ENCODE measurements at regions not wholly inside any gene's neighbourhood (a gene's known extent, or its start where the extent isn't known, plus 50 kb on each side); places are given as distances from the start of the nearest gene placed in this dataset.

- TF ChIP-seq, protein P1, sequence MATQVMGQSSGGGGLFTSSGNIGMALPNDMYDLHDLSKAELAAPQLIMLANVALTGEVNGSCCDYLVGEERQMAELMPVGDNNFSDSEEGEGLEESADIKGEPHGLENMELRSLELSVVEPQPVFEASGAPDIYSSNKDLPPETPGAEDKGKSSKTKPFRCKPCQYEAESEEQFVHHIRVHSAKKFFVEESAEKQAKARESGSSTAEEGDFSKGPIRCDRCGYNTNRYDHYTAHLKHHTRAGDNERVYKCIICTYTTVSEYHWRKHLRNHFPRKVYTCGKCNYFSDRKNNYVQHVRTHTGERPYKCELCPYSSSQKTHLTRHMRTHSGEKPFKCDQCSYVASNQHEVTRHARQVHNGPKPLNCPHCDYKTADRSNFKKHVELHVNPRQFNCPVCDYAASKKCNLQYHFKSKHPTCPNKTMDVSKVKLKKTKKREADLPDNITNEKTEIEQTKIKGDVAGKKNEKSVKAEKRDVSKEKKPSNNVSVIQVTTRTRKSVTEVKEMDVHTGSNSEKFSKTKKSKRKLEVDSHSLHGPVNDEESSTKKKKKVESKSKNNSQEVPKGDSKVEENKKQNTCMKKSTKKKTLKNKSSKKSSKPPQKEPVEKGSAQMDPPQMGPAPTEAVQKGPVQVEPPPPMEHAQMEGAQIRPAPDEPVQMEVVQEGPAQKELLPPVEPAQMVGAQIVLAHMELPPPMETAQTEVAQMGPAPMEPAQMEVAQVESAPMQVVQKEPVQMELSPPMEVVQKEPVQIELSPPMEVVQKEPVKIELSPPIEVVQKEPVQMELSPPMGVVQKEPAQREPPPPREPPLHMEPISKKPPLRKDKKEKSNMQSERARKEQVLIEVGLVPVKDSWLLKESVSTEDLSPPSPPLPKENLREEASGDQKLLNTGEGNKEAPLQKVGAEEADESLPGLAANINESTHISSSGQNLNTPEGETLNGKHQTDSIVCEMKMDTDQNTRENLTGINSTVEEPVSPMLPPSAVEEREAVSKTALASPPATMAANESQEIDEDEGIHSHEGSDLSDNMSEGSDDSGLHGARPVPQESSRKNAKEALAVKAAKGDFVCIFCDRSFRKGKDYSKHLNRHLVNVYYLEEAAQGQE (IDR thresholded peaks at IDR 0.05; ENCODE audit: borderline replicate concordance): no peak
- no peak for TF ChIP-seq CTCF (IDR thresholded peaks at IDR 0.05; ENCODE audit: poor library complexity, severe bottlenecking)
- no peak for TF ChIP-seq POLR2AphosphoS5 (IDR thresholded peaks at IDR 0.05)
- TF ChIP-seq SMC3 (conservative IDR thresholded peaks at IDR 0.05; ENCODE audit: poor library complexity): no peak
- TF ChIP-seq RAD21 (conservative IDR thresholded peaks at IDR 0.05): no peak
Measured at GRCh38 chr14:87008965-87009364, 984.0 kb downstream of the GALC start.
